ENCODE measurements at regions not wholly inside any gene's neighbourhood (a gene's known extent, or its start where the extent isn't known, plus 50 kb on each side); places are given as distances from the start of the nearest gene placed in this dataset.

DNA sequence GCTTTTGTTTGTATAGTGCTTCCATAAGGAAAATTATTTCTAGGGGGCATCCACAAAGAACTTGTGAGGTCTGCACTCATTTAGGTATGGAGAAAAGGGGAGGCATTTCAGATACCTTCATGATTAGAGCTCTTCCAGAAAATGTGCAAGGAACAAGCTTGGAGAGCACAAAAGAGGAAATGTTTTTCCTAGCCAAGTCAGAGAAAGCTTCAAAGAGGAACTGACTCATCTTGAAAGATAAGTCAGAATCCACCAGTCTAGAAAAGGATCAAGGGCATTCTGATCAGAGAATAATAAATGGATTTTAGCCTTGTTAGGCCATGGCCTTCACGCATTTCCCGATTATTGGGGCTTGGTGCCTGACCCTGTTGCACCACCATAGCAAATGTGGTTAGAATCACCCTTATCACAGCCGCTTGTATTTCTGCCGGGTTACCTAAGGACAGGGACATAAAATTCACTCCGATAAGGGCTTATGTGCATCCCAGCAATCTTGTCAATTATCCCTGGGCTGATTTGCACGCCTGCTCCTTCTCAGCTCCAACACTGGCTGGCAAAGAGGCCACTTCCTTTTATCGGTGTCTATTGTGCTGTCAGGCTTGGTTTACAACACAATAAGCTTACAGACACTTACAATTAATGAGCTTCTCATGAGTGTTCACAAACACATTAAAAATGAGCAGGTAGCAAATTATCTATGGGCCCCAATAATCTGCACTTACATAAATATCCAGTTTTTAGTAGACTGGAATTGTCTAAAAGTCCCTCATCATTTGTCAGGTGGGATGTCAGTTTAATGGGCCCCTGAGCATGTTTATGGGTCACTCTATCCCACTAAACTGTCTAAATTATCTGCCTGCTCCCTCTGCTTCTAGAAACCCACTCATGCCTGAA, 613.5 kb downstream of the SOX6 start:
- Histone ChIP-seq H3K27me3 (ENCODE audit: insufficient read depth, low read length) (no peaks in the 10 kb centered on the region), H3K4ac (ENCODE audit: low read depth, low read length) (no peak overlapping the region), H3K4me1 (ENCODE audit: insufficient read depth, low read length) (no peaks in the 10 kb centered on the region), H4K5ac (ENCODE audit: insufficient read length, low read depth, low read length) (no peak overlapping the region), H3K9ac (ENCODE audit: extremely low read depth, insufficient read length, low read length) (no peak overlapping the region), H3K79me1 (ENCODE audit: insufficient read depth, low read depth, low read length, poor library complexity, severe bottlenecking) (no peaks in the 10 kb centered on the region), H4K8ac (replicated peaks; ENCODE audit: insufficient read length, low read depth, low read length) (no peak overlapping the region), H2AK5ac (ENCODE audit: insufficient read length, low read length) (no peak overlapping the region), H3K14ac (ENCODE audit: insufficient read depth, low read length) (no peak overlapping the region), H3K9me3 (ENCODE audit: control insufficient read depth, low read depth, low read length) (no peaks in the 10 kb centered on the region), H3K4me2 (ENCODE audit: insufficient read depth, insufficient read length, low read length) (no peak overlapping the region), H2BK5ac (ENCODE audit: insufficient read length, low read length) (no peak overlapping the region), H2BK15ac (ENCODE audit: low read depth, low read length) (no peak overlapping the region), H2BK120ac (ENCODE audit: low read depth, low read length, poor library complexity, severe bottlenecking) (no peak overlapping the region), H3T11ph (ENCODE audit: low read length) (no peak overlapping the region), H4K20me1 (ENCODE audit: control insufficient read depth, insufficient read depth, insufficient read length) (no peaks in the 10 kb centered on the region), H2AFZ (ENCODE audit: low read length) (no peak overlapping the region), H3K23ac (ENCODE audit: insufficient read length, low read depth, low read length) (no peak overlapping the region), H4K91ac (ENCODE audit: insufficient read length, low read depth, low read length) (no peak overlapping the region), H3K79me2 (ENCODE audit: insufficient read depth, low read length) (no peaks in the 10 kb centered on the region), H2BK20ac (ENCODE audit: low read depth, low read length, poor library complexity, severe bottlenecking) (no peak overlapping the region), H2BK12ac (ENCODE audit: insufficient read length, low read depth, low read length) (no peak overlapping the region), H3K27ac (ENCODE audit: insufficient read length, low read depth, low read length) (no peak overlapping the region), H3K18ac (ENCODE audit: insufficient read length, low read depth, low read length) (no peak overlapping the region), H3K56ac (ENCODE audit: insufficient read length, low read depth, low read length) (no peak overlapping the region), H3K23me2 (ENCODE audit: insufficient read length, low read depth, low read length, poor library complexity, severe bottlenecking) (no peaks in the 10 kb centered on the region)
- no peak overlapping the region; a peak in 2 of 7 replicates for H3K27ac Mint-ChIP-seq
- no peak for DNase-seq
- peaks cover 5 to 6% of the 10 kb centered on the region in 2 experiments; a peak in 4 of 5 replicates for H3K9me3 Mint-ChIP-seq
- H3K36me3 Mint-ChIP-seq (ENCODE audit: insufficient read depth in 1 of 3, low read depth in 3 of 3): peaks cover 0 to 5% (median 0%) of the 10 kb centered on the region in 3 experiments; a peak in 3 of 7 replicates
- H3K4me1 Mint-ChIP-seq: peaks cover 3 to 6% of the 10 kb centered on the region in 2 experiments; a peak in 2 of 4 replicates
- TF ChIP-seq, protein P1, sequence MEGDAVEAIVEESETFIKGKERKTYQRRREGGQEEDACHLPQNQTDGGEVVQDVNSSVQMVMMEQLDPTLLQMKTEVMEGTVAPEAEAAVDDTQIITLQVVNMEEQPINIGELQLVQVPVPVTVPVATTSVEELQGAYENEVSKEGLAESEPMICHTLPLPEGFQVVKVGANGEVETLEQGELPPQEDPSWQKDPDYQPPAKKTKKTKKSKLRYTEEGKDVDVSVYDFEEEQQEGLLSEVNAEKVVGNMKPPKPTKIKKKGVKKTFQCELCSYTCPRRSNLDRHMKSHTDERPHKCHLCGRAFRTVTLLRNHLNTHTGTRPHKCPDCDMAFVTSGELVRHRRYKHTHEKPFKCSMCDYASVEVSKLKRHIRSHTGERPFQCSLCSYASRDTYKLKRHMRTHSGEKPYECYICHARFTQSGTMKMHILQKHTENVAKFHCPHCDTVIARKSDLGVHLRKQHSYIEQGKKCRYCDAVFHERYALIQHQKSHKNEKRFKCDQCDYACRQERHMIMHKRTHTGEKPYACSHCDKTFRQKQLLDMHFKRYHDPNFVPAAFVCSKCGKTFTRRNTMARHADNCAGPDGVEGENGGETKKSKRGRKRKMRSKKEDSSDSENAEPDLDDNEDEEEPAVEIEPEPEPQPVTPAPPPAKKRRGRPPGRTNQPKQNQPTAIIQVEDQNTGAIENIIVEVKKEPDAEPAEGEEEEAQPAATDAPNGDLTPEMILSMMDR (conservative IDR thresholded peaks at IDR 0.05): no peak
- no peaks in the 10 kb centered on the region for H3K27me3 Mint-ChIP-seq (ENCODE audit: low read depth)
- WGBS (ENCODE audit: extremely low coverage, insufficient read length, low lambda C conversion rate): no CpG with 5 or more reads among the region's 7 CpGs
- no peak overlapping the region for H3K4me3 Mint-ChIP-seq

Measured in H9 (cell line).